GM21423 (cell line): ENCODE measurements at regions not wholly inside any gene's neighbourhood (a gene's known extent, or its start where the extent isn't known, plus 50 kb on each side); places are given as distances from the start of the nearest gene placed in this dataset.

Source experiments
- ATAC-seq: cut with Tn5 transposase; IDR thresholded peaks from one replicate; pipeline ENCODE4 v1.9.1; 2021; ENCODE audit warnings: mild to moderate bottlenecking, moderate library complexity; ENCODE audit not compliant: unreplicated experiment

DNA sequence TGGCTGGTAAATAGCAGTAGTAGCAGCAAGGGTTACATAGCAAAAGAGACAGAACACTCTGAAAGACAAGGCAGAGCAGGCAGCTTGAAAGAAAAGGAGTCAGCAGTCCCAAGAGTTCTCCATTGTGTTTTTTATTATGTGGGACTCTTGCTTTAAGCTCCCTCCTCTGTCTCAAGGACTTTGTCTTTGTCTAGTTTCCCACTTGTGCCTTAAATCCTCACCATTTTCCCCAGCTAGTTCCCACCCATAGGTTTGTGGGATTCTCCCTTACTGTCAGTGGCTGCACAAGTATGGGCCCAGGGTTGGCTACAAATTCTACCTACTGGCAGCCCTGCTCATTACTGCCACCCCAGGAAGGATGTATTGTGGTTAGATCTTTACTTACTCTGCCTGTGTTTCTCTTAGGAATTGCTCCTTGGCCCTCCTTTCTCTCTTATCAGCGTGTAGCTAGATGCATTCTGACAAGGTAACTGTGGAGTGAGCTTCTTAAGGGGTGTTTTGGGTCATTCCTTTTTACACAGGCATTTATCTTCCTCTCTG is 413.4 kb upstream of the PCDH9 start:
- ATAC-seq, result no peak

DNA sequence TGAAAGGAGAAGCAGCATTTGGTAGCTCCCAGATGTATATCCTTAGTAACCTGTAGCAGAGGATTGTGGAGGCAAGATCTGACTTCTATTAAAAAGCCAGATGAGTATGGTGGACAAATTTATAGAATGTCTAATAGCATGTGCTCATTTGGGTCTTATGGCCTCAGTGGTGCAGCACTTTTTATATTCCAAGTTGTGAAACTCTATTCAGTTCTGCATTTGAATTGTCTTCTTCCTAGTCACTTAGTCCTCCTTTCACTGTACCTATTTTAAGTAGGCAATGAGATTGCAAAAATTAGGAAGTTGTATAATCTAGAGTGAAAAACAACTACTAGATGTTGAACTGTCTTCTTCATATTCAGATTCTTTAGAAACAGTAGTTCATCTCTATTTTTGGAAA is 412.5 kb upstream of the PCDH9 start:
- no peak for ATAC-seq

DNA sequence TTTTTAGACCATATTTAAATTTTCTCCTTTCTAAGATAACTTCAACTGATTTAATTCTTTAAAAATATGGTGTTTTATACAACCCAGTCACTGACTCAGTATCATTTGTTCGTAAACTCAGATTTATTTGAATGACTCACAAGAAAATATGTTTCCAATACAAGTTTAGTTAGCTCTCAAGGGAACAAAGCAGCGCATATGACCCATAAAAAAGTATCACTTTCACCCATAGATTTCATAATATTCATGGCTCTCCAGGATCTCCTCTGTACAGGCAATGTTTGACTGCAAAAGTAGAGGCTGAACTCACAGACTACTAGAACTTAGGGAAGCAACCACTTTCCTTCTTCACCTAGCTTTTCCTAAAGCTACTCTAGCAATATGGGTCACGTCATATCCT is 405.6 kb upstream of the PCDH9 start:
- no peak for ATAC-seq

DNA sequence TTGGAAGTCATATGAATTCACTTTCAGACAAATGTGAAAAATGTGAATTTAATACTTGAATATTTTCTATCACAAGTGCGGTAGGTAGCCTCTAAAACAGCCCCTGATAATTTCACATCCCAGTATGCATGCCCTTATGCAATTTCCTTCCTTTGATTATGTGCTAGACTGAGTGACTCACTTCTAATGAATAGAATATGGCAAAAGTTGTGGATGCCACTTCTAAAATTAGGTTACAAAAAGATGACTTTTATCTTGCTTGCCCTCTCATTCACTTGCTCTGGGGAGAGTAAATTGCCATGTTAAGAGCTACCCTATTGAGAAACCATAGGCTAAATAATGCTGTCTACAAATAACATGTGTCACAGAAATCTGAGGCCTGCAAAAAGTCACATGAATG is 402.5 kb upstream of the PCDH9 start:
- ATAC-seq, result no peak

DNA sequence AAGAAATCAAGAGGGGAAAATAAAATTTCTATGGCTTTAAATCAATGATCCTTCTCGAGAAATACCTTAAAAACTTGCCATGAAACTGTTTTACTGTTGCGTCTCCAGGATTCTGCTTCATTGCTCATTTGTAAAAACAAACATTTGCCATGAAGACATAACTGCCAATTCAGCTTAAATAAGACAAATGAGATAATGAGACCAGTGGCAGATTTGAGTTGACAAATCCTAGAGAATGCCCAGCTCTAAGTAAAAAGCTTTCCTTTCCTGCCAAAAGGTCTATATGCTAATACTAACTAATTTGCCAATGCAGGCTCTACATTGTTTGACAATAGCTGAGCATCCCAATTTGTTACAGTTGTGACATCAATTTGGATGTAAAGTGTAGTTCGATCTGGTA is 400.5 kb upstream of the PCDH9 start:
- ATAC-seq, result no peak

DNA sequence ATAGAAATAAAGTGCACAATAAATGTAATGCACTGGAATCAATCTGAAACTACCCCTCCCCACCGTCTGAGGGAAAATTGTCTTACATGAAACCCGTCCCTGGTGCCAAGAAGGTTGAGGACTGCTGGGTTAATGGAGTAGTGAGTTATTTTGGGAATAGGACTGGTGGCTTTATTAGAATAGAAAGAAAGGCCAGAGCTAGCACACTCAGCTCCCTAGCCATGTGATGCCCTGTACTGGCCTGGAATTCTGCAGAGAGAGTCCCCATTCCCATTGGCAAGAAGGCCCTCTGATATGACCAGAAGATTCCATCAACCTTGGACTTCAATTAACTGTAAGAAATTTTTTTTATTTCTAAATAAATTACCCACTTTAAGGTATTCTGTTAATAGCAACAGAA is 393.5 kb upstream of the PCDH9 start:
- no peak for ATAC-seq

DNA sequence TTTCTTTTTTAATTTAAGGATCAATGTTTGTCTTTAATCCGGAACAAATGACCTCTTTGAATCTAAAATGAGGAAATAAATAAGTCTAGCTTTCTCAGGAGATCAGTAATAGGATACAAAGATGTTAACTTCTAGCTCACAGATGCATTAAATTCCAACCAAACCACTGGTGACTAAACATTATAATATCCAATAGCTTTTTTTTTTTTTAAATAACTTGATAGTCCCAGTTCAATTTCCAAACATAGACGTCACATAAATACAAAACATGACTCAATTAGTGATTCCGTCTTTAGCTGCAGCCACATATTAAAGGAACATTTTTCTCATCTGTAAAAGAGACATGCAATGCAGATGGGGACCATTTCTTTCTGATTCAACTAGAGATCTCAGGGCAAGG is 390.5 kb upstream of the PCDH9 start:
- no peak for ATAC-seq

DNA sequence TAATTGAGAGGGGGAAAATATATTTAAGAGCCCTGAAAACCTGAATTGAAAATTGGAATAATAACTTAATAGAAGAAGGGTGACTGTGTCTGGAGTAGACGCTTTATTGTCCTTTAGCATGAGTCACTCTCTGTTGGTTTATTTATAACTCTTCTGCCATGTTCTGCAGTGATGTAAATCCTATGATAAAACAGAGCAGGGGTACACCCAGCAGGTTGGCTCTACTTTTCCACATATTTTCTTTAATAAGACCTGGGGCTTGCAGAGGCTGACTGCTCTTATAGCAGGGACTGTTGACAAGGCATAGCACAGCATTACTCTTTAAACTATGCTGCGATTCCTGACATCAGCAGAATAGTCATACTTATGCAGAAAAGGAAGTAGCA is 389.9 kb upstream of the PCDH9 start:
- no peak for ATAC-seq

DNA sequence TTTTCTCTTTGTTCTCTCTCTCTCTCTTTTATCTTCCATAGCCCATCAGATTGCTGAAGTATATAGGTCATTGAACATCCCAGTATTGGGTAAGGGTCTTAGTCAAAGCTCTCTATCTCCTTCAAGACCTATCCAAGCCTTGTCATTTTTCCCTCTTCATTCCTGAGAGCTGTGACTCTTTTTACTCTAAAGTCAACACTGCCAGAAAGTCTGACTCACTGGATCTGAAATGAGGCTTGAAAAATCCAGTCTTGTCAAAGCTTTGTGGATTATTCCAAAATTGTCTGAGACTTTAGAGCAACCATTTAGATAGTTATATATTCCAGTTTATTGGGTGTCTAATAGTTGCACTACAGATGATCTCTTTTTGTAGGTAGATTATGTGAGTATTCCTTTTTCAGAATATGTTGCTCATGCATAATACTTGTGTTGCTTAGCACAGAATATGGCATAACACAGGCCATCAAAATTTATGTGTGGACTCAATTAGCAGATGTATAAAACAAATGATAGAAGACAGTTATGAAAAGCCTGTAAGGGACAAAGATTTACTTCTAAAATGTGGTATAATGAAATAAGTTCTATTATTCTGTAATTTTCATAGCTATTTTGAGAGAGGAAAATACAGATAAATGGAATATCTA is 389.3 kb upstream of the PCDH9 start:
- ATAC-seq, result no peak

DNA sequence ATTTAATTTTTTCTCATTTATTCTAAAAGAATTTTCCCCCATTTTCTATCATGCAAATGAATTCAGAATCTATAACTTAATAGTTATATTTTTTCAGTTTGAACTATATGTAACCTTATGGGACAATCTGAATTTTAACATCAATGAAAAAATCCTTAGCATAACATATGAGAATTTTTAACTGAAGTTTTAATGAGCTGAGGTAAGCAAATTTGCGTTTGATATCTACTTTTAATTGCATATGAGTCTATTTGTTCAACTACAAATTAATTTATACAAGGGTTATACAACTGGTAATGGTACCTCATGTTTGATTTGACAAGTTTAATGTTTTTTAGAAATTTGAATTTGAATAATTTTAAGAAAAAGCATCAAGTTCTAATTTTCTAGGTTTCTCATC is 384.4 kb upstream of the PCDH9 start:
- no peak for ATAC-seq

DNA sequence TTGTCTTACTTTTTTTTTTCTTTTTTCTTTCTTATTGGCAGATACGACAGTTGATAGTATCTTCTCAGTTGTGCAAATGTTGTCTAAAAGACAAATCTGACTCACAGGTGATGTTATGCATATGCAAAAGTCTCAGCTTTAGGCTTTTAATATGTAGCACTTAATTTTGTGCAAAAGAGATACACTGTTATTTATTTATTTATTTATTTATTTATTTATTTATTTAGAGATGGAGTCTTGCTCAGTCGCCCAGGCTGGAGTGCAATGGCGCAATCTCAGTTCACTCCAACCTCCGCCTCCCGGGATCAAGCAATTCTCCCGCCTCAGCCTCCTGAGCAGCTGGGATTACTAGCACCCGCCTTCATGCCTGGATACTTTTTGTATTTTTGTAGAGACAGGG is 383.9 kb upstream of the PCDH9 start:
- ATAC-seq, result no peak

DNA sequence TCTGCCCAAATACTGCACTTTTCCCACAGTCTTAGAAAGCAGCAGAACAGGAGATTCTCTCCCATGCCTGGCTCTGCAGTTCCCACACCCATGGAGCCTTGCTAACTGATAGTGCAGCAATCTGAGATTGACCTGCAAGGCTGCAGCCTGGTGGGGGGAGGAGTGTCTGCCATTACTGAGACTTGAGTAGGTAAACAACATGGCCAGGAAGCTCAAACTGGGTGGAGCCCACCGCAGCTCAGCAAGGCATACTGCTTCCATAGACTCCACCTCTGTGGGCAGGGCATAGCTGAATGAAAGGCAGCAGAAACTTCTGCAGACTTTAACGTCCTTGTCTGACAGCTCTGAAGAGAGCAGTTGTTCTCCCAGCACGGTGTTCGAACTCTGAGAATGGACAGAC is 358.5 kb upstream of the PCDH9 start:
- ATAC-seq, result no peak

DNA sequence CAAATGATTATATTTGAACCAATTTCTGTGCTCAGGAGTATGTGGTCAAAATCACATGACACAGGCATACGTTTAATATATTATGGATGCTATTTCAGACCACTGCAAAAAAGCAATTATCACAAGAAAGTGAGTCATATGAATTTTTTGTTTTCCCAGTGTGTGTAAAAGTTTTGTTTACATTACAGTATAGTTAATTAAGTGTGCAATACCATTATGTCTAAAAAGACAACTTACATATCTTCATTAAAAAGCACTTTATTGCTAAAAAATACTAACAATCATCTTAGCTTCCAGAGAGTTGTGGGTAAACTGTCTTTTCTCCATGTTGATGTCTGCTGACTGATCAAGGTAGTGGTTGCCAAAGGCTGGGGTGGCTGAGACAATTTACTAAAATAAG is 347.2 kb upstream of the PCDH9 start:
- ATAC-seq, result no peak

DNA sequence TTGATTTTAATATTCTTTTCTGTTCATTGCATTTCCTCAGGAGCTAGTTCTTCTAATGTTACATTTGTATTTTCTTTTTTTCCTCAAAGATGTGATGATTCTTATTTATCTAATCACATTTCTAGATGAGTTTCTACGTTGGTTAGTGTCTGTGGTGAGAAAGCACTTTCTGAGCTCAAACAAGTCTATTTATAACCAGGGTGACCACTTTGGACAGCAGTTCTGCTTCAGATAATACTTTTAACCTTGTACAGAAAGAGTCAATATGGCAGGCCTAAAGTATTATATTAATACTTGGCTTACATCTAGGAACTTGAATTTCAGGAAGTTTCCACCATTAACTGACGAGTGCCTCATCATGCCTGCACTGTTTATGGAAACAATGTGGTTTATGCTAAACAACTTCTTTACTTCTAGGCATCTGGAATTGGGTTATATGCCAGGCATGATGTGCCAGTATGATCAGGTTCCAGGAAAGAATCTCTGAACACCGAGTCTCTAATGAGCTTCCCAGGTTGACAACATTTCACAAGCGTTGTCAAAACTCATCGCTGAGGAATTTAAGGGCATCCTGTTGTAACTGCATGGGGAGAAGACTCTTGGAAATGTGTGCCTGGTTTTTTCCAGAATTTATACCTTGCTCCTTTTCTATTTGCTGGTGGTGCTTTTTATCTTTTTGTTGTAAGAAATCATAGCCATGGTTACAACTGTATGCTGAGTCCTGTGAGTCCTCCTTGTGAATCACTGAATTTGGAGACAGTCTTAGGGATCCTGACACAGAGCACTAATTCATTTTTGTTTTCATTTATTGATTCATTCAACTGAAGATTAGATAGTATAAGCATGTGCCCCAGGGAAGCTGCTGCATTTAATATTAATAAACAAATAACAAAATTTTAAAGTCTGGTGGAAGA is 344.4 kb upstream of the PCDH9 start:
- no peak for ATAC-seq

DNA sequence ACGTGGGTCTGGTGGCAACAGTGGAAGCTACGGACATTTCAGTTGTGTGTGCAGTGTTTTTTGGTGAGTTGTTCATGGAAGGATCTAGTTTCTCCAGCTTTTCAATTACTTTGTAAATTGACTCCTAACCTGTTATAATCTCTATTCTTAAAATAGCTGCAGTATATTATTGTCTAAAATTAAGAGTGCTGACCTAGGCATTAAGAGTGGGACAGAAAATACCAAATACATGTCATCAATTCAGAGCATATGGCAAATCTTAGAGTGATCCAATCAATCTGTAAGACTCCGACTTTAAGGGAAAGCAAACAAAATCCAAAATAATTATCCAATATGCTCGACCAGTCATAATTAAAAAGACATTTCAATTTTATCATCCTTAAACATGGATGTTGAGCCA is 338.1 kb upstream of the PCDH9 start:
- ATAC-seq, result no peak

DNA sequence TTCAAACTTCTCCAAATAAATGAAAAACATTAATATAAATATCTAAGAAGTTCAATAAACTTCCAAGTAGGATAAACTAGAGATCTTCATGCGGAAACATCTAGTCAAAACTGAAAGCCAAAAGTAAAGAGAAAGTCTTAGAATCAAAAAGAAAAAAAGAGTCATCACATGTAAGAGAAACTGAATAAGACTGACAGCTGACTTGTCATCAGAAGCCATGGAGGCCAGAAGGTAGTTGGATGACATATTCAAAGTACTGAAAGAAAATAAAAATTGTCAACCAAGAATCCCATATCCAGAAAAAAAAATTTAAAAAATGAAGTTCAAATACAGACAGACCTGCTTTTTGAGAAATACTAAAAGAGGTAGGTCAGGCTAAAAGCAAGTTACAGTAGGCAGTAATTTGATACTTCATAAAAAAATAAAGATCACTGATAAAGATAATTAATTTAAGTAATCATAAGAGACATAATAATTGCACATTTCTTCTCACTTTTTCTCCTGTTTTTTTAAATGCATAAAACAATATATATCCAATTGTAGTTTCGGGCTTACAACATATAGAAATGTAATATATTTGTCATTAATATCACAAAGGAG is 327.6 kb upstream of the PCDH9 start:
- no peak for ATAC-seq

DNA sequence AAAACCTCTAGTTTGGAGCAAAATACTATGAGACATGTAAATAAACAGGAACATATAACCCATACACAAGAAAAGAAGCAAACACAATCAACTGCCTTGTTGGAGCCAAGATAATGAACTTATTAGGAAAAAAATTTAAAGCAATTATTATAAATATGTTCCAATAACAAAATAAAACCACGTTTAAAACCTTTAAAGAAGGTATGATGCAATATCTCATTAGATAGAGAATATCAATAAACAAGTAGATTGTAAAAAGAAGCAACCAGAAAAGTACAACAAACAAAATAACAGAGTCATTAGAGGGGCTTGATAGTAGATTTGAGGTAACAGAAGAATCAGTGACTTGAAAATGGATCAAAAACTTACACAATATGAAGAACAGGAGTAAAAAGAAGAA is 327.0 kb upstream of the PCDH9 start:
- no peak for ATAC-seq

DNA sequence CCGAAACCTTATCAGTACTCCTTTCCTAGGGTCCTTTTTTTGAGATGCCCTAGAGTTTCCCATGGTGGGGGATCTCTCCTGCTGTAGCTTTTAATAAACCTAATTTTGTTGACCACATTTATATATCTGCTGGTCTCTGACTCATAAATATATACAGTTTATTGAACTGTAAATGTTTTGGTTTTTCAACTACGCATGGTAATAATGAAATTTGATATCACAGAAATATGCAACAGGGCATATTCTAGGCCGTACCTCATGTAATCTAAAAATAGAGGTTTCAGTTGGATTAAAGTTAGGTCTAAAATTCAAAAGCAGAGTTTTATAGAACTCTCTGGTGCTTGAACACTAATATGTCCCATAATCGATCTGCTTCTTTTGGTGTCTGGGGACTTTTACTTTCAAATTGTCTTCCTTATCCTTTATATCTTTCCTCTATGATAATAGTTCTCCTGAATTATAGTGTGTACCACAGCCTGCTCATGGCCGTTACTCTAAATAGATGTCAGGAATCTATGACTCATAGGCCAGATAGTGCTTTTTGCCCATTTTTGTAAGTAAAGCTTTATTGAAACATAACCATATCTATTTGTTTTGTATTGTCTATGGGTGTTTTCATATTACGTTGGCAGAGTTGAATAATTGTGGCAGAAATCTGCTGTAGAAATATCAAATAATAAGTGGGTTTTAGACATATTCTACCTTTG is 324.8 kb upstream of the PCDH9 start:
- no peak for ATAC-seq

DNA sequence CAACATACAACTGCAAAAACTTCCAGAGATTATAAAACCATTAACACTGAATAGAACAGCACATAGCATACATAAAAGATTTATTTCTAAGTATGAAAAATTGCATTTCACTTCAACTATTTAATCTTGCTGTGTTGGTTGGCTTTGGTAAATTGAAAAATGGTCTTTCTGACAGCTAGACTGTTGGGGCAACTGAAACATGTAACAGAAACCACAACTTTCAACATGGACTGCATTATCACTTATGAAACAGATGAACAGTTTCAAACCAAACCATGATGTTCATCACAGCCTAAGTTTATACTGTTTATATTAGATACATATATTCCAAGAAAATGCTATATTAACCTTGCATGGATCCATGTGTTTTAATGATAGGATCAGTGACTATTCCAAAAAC is 324.1 kb upstream of the PCDH9 start:
- ATAC-seq, result no peak

DNA sequence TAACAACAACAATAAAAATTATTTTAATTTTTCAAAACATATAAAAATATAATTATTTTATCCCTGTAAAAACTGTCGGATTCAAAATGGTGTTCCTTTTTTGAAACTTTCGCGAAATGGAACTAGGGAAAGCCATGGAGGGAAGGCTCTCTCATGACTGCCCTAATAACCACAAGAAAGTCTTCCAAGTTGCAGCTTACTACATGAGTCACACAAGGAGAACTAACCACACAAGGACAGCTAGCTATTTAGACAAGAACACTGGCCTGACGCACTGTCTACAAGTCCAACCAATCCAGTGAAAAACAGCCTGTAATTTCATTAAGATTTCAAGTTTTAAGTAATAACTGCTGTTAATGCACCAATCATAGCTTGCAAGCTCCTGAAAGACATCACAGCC is 319.2 kb upstream of the PCDH9 start:
- ATAC-seq, result no peak

DNA sequence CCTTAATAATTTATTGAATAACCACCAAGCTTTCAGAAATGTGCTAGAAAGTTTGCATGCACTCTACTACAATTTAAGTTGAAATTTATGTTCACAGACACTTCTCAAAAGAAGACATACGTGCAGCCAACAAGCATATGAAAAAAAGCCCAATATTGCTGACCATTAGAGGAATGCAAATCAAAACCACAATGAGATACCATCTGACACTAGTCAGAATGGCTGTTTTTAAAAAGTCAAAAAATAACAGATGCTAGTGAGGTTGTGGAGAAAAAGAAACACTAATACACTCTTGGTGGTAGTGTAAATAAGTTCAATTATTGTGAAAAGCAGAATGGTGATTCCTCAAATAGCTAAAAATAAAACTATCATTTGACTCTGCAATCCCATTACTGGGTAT is 308.8 kb upstream of the PCDH9 start:
- ATAC-seq, result no peak
